GM12865 (cell line): ENCODE measurements at regions not wholly inside any gene's neighbourhood (a gene's known extent, or its start where the extent isn't known, plus 50 kb on each side); places are given as distances from the start of the nearest gene placed in this dataset.
A peak's percentile ranks its signal among the peaks of the same experiment; 100 is the strongest.
"Not testable (repeated sequence)": the region's sequence is repeated elsewhere in the genome, so short reads cannot be mapped to it uniquely, and the experiment has no call there.

Source experiments
- DNase-seq: peaks from one replicate; pipeline ENCODE4 v3.0.0; 2010; ENCODE audit warnings: low read depth
- H3K4me3 ChIP-seq: 2 replicates; pipeline ENCODE4 v1.5.1; 2011; ENCODE audit warnings: mild to moderate bottlenecking, low read depth, low read length, control low read depth
- CTCF ChIP-seq: IDR thresholded peaks from 2 replicates; pipeline ENCODE4 v1.5.1; 2011; ENCODE audit warnings: low read length, control low read depth, low read depth, inconsistent platforms; ENCODE audit not compliant: insufficient read depth; ENCODE audit errors: missing control alignments

- DNase-seq: no peak
- TF ChIP-seq CTCF: no peak
- no peak overlapping the region for H3K4me3 ChIP-seq
These were observed 58.2 kb upstream of the RBM47 start for GRCh38 chr4:40687676-40688389.

- TF ChIP-seq CTCF: no peak
- DNase-seq: no peak
- H3K4me3 ChIP-seq: no peak overlapping the region
These were observed 58.9 kb upstream of the RBM47 start for GRCh38 chr4:40688446-40689095.

- H3K4me3 ChIP-seq: no peak overlapping the region
- no peak for DNase-seq
- no peak for TF ChIP-seq CTCF
These were observed 55.8 kb upstream of the NSUN7 start for GRCh38 chr4:40693946-40694345.

- not testable (repeated sequence) for H3K4me3 ChIP-seq, DNase-seq
These were observed 52.3 kb upstream of the NSUN7 start for GRCh38 chr4:40697476-40697875.

- no peak for DNase-seq
- H3K4me3 ChIP-seq: no peak overlapping the region
- no peak for TF ChIP-seq CTCF
These were observed 51.0 kb upstream of the NSUN7 start for GRCh38 chr4:40698733-40699132.

GRCh38 chr4:40699648-40700047 lies 50.1 kb upstream of the NSUN7 start:
- peak; percentile 42 for DNase-seq
- H3K4me3 ChIP-seq: no peak overlapping the region
- no peak for TF ChIP-seq CTCF
